Keratinocyte (primary cell): ENCODE measurements at regions not wholly inside any gene's neighbourhood (a gene's known extent, or its start where the extent isn't known, plus 50 kb on each side); places are given as distances from the start of the nearest gene placed in this dataset.

Experiments used
- EZH2 ChIP-seq: IDR thresholded peaks from one replicate; pipeline ENCODE4 v1.6.1; 2012; ENCODE audit warnings: inconsistent platforms, mild to moderate bottlenecking, low read length, moderate library complexity
- TF ChIP-seq, protein P1 (sequence below), 3 experiments: IDR thresholded peaks in 1 of 3; conservative IDR thresholded peaks in 1 of 3; optimal IDR thresholded peaks in 1 of 3; 2 replicates in 2 of 3; 3 replicates in 1 of 3; pipeline versions ENCODE3 to v1.5.1; 2011; ENCODE audit warnings: low read length in 3 of 3, mild to moderate bottlenecking in 3 of 3, moderate library complexity in 2 of 3, control low read depth in 1 of 3, inconsistent platforms in 1 of 3; ENCODE audit not compliant: insufficient read depth in 2 of 3; ENCODE audit errors: extremely low read depth in 1 of 3

DNA sequence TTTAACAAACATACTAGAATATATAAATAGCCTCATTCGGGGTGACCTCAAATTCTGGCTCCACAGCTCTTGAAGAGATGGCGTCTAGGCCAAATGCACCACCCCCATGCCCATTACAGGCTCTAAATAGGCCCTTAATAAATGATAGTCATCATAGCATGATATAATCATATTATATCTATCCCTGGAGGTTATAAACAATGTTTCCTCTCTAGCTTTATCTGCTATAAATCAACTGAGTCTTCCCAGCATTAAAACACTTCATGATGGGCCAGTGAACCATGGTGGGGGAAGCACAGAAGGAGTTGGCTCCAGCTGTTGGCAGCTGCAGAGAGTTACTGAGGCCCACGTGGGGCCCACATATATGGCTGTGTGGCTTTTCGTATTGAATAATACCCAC, 214.9 kb upstream of the MPHOSPH6 start:
- TF ChIP-seq, protein P1, sequence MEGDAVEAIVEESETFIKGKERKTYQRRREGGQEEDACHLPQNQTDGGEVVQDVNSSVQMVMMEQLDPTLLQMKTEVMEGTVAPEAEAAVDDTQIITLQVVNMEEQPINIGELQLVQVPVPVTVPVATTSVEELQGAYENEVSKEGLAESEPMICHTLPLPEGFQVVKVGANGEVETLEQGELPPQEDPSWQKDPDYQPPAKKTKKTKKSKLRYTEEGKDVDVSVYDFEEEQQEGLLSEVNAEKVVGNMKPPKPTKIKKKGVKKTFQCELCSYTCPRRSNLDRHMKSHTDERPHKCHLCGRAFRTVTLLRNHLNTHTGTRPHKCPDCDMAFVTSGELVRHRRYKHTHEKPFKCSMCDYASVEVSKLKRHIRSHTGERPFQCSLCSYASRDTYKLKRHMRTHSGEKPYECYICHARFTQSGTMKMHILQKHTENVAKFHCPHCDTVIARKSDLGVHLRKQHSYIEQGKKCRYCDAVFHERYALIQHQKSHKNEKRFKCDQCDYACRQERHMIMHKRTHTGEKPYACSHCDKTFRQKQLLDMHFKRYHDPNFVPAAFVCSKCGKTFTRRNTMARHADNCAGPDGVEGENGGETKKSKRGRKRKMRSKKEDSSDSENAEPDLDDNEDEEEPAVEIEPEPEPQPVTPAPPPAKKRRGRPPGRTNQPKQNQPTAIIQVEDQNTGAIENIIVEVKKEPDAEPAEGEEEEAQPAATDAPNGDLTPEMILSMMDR (optimal IDR thresholded peaks at IDR 0.05 in 1 of 3, IDR thresholded peaks at IDR 0.05 in 1 of 3, conservative IDR thresholded peaks at IDR 0.05 in 1 of 3; ENCODE audit: extremely low read depth in 1 of 3, insufficient read depth in 2 of 3, low read length in 3 of 3) = no peak
- no peak for TF ChIP-seq EZH2
